Activated T-helper 17 cell treated with anti-CD3 and anti-CD28 coated beads, Interleukin-2, amount 50 U/mL, for 72 hours (primary cell): ENCODE measurements at regions not wholly inside any gene's neighbourhood (a gene's known extent, or its start where the extent isn't known, plus 50 kb on each side); places are given as distances from the start of the nearest gene placed in this dataset.

Experiments
- ATAC-seq: fragments of 150-1000 bp; cut with Tn5 transposase; replicated peaks from 2 replicates; pipeline ENCODE4 v1.10.0; 2021; ENCODE audit warnings: mild to moderate bottlenecking, moderate library complexity
- H3K27ac Mint-ChIP-seq: one replicate; pipeline ENCODE4 v1.8.0; 2022; ENCODE audit warnings: mixed read lengths
- H3K27me3 Mint-ChIP-seq: one replicate; pipeline ENCODE4 v1.8.0; 2022; ENCODE audit warnings: mixed read lengths
- H3K36me3 Mint-ChIP-seq: one replicate; pipeline ENCODE4 v1.8.0; 2022; ENCODE audit warnings: low read depth, mild to moderate bottlenecking, mixed read lengths
- H3K4me1 Mint-ChIP-seq: one replicate; pipeline ENCODE4 v1.8.0; 2022; ENCODE audit warnings: mixed read lengths
- H3K4me3 Mint-ChIP-seq: one replicate; pipeline ENCODE4 v1.8.0; 2022; ENCODE audit warnings: mild to moderate bottlenecking, mixed read lengths
- H3K9me3 Mint-ChIP-seq: one replicate; pipeline ENCODE4 v1.8.0; 2022; ENCODE audit warnings: mixed read lengths

DNA sequence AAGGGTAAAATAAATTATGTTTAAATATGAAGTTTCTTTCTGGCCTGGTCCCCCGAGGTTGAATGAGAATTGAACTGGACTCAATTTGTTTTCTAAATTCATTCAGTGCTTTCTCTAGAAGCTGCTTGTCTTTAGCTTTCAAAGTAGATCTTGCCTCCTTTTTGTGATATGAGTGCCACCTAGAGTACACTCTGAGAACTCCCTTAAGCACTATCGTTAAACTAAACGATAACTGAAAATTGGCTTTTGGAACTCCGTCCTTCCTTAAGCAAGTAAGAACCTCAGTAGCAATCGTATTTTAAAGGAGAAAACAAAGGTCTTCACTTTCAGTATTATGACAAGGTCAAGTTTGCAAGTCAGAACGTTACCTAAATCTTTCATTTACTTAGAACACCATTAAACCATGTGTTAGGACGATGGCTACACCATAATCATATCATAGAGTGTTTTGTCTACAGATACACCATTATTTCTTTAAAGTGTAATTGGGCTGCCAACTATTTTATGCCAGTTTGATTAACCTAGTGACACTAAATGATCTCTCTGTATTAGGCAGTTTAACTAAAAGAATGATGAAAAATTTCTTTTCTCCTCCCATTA is 364.8 kb downstream of the SNAPC1 start:
- Mint-ChIP-seq H3K4me3 (no peak overlapping the region), H3K27me3 (peaks cover 42% of the 10 kb centered on the region)
- ATAC-seq = peak; percentile 50

DNA sequence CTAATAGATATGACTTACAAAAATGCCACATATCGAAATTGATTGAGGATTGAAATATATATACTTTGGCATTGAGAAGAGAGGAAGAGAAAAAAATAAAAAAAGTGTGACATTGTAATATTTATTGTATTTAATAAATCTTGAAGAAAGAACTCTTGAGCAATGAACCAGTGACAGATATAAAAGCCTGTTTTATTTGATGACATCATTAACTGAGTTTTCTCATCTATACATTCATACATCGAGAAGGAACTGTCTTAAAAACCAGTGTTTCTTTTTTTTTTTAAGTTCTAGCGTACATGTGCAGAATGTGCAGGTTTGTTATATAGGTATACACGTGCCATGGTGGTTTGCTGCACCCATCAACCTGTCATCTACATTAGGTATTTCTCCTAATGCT is 368.2 kb downstream of the SNAPC1 start:
- peaks cover 49% of the 10 kb centered on the region for H3K27me3 Mint-ChIP-seq
- H3K27ac Mint-ChIP-seq = no peak overlapping the region
- H3K4me3 Mint-ChIP-seq = no peak overlapping the region
- ATAC-seq = no peak
- H3K4me1 Mint-ChIP-seq = no peaks in the 10 kb centered on the region
- no peaks in the 10 kb centered on the region for H3K36me3 Mint-ChIP-seq
- H3K9me3 Mint-ChIP-seq = no peaks in the 10 kb centered on the region

More for the DNA sequence above, 364.8 kb downstream of the SNAPC1 start:
- Mint-ChIP-seq H3K9me3 (no peaks in the 10 kb centered on the region), H3K36me3 (no peaks in the 10 kb centered on the region), H3K27ac (no peak overlapping the region), H3K4me1 (no peaks in the 10 kb centered on the region)

DNA sequence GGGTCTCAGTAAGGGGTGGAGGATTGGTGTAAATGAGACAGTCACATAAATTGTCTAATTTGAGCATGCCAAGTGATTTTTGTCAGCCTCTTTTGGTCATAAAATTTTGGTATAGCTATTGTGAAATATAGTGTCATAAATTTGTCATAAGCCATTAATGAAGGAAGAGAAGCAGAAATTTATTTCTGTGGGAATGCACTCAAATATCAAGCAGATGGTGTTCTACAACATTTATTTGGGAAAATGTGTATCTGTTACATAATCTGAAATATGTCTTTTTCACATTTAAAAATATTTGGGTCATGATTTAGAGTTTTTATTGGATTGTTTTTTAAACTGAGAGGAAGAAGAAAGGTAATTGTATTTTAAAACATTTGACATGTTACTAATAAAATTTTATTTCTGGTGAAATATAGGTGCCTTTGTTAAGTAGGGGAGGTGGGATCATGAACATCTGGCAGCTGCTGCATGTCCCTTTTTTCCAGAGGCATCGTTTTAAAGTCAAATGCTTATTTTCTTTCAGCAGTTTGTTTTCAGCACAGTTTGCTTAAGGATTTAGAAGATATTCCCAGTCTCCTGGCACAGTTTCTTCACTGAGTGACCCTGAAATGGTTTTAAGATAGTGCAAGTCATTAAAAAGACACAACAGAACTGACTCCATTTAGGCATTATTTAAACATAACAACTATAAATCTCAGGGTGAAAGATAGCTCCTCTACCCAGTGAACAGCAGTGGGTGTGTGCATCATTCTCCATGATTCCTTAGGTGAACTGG is 371.7 kb downstream of the SNAPC1 start:
- ATAC-seq = no peak
- no peaks in the 10 kb centered on the region for H3K4me1 Mint-ChIP-seq
- H3K36me3 Mint-ChIP-seq = no peaks in the 10 kb centered on the region
- no peak overlapping the region for H3K27ac Mint-ChIP-seq
- H3K4me3 Mint-ChIP-seq = no peak overlapping the region
- H3K27me3 Mint-ChIP-seq = peaks cover 40% of the 10 kb centered on the region
- H3K9me3 Mint-ChIP-seq = no peaks in the 10 kb centered on the region

DNA sequence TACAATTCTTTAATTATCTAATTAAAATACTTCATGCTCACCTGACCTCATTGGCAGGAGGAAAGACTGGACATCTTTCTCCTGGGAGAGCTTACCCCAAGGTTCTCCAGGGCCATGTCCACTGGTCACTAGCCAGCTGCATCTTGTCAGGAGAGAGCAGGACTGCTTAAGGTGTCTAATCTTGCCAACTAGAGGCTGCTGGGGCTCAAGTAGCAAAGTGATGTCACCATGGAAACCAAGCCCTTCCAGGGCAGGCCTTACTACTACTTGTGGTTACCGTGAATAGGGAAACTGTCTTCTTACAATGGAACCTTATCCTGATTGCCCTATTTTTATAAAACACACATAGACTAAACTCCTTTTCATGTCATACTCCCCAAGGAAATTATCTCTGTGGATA is 376.4 kb downstream of the SNAPC1 start:
- Mint-ChIP-seq H3K4me1 (no peaks in the 10 kb centered on the region), H3K27ac (no peak overlapping the region), H3K36me3 (no peaks in the 10 kb centered on the region), H3K27me3 (peaks cover 38% of the 10 kb centered on the region), H3K4me3 (no peak overlapping the region), H3K9me3 (no peaks in the 10 kb centered on the region)
- ATAC-seq = no peak

DNA sequence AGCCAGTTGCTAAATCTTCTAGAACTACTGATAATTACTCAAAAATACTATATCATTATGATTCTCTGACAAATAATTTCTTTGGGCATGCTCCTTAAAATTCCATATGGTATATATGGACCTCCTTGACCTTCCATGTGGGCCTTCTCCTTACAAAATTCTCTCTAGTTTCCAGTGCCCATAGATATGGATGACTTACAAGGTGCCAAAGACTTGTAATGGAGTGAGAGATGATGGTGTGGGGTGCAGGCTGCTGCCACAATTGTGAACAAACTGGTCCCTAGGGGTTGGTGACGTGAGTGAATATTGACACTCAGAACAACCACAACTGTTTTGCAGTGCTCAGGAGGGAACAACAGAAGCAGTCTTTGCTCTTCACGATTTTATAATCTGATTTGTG is 378.9 kb downstream of the SNAPC1 start:
- peaks cover 35% of the 10 kb centered on the region for H3K27me3 Mint-ChIP-seq
- H3K4me3 Mint-ChIP-seq = no peak overlapping the region
- H3K27ac Mint-ChIP-seq = no peak overlapping the region
- H3K36me3 Mint-ChIP-seq = no peaks in the 10 kb centered on the region
- no peaks in the 10 kb centered on the region for H3K9me3 Mint-ChIP-seq
- no peaks in the 10 kb centered on the region for H3K4me1 Mint-ChIP-seq
- ATAC-seq = no peak

DNA sequence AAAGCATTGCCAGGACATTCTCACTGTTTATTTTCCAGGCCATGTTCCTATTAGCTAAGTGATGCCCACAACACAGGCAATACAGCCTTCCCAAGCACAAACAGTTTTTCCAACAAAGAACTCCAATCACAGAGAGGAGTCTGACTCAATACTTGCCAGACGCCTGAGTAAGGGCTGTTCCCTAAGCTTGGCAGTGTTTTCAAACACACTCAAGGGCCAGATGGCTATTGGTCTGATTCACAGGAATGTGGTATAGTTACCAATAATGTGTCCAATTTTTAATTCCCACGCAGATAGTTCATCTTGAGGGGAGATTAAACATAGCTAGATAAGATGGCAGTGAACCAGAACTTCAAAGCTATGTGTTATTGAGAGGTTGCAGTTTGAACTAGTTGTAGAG is 381.0 kb downstream of the SNAPC1 start:
- Mint-ChIP-seq H3K36me3 (no peaks in the 10 kb centered on the region), H3K27ac (no peak overlapping the region), H3K4me3 (no peak overlapping the region), H3K4me1 (no peaks in the 10 kb centered on the region), H3K27me3 (peaks cover 26% of the 10 kb centered on the region), H3K9me3 (peaks cover 13% of the 10 kb centered on the region)
- ATAC-seq = no peak

- H3K9me3 Mint-ChIP-seq = peaks cover 13% of the 10 kb centered on the region
- no peaks in the 10 kb centered on the region for H3K4me1 Mint-ChIP-seq
- peaks cover 21% of the 10 kb centered on the region for H3K27me3 Mint-ChIP-seq
- ATAC-seq = no peak
- no peaks in the 10 kb centered on the region for H3K36me3 Mint-ChIP-seq
- H3K27ac Mint-ChIP-seq = no peak overlapping the region
- no peak overlapping the region for H3K4me3 Mint-ChIP-seq
These were observed 382.6 kb downstream of the SNAPC1 start for GRCh38 chr14:62144863-62145262.

GRCh38 chr14:62146030-62146429 is 383.8 kb downstream of the SNAPC1 start:
- H3K27ac Mint-ChIP-seq = no peak overlapping the region
- no peaks in the 10 kb centered on the region for H3K4me1 Mint-ChIP-seq
- H3K27me3 Mint-ChIP-seq = peaks cover 18% of the 10 kb centered on the region
- H3K4me3 Mint-ChIP-seq = no peak overlapping the region
- peaks cover 13% of the 10 kb centered on the region for H3K9me3 Mint-ChIP-seq
- ATAC-seq = no peak
- no peaks in the 10 kb centered on the region for H3K36me3 Mint-ChIP-seq

DNA sequence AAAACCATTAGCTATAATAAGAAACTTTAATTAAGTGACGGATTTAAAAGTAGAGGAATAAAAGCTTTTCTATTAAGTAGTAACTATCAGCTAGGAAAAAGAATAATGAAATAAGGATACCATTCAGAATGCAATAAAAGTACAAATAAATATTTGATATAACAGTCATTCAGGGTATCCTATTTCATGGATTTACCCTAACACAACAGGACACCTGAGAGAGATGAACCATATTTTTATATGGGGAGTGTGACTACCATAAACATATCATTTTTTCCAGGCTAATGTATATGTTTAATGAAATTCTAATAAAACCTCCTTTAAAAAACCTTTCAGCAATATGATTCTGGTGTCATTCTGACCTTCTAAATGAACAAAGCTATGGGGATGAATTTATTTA is 393.8 kb downstream of the SNAPC1 start:
- ATAC-seq = no peak
- Mint-ChIP-seq H3K27ac (no peak overlapping the region), H3K9me3 (no peaks in the 10 kb centered on the region), H3K36me3 (no peaks in the 10 kb centered on the region), H3K4me1 (no peaks in the 10 kb centered on the region), H3K4me3 (no peak overlapping the region), H3K27me3 (peaks cover 27% of the 10 kb centered on the region)

DNA sequence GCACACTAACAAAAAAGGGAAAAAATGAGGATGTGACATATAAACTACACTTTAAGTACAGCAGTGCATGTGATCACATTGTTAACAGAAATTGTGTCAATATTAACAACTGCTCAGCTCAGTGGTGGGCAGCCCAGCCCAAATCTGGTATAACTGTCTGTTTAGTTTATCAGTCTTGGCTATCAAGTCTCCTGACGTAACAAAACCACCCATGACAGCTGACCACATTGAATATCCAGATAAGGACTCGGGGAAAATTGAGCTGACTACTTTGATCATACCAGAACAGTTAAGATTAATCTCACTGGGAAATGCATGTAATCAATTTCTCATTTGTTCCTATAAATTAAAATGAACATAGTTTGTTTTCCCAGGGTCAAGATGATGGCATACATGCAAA is 396.6 kb downstream of the SNAPC1 start:
- Mint-ChIP-seq H3K9me3 (no peaks in the 10 kb centered on the region), H3K27ac (no peak overlapping the region), H3K27me3 (peaks cover 25% of the 10 kb centered on the region), H3K4me1 (no peaks in the 10 kb centered on the region), H3K36me3 (no peaks in the 10 kb centered on the region), H3K4me3 (no peak overlapping the region)
- ATAC-seq = no peak

DNA sequence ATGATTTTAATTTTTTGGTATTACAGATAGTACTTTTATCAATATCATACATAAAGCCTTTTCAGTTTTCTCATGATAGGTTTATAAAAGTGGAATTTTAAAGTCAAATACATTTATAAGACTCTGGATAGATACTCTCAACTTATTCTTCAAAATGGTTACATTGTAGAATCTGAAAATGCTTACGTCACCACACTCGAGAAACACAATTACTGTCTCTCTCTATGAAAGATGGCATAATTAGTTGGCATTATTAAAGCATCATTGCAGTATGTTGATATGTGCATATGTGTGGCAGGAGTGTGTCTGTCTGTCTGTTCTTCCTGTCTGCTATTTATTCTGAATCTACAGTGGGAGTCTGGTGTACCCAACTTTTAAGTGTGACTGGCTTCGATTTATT is 397.1 kb downstream of the SNAPC1 start:
- no peak for ATAC-seq
- Mint-ChIP-seq H3K36me3 (no peaks in the 10 kb centered on the region), H3K4me1 (no peaks in the 10 kb centered on the region), H3K27ac (no peak overlapping the region), H3K9me3 (no peaks in the 10 kb centered on the region), H3K27me3 (peaks cover 30% of the 10 kb centered on the region), H3K4me3 (no peak overlapping the region)

DNA sequence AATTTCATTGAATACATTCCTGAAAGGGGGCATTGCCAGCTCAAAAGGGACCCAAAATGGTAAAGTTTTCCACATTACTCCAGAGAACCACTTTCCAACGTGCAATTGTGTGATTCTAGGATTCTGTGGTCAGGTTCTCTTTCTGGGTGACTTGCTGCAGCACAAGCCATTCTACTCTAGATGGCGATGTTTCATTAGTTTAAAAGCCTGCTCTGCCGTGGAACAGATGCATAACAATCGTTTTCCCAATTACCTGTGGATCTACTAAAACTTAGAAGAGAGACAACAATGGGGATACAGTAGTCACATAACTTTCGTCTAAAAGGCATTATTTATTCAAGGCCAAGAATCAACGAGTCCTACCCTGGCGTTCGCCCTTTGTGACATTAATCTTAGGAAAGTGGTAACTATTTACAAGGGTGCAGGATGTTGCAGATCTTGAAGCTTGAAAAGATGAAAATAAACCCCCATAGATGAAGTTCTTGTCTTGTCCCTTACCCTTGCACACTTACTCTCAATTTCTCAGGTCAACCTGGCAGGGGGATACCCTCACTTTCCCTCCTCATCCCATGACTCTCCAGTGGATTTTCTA is 400.9 kb downstream of the SNAPC1 start:
- Mint-ChIP-seq H3K9me3 (no peaks in the 10 kb centered on the region), H3K4me1 (no peaks in the 10 kb centered on the region), H3K36me3 (no peaks in the 10 kb centered on the region), H3K4me3 (no peak overlapping the region), H3K27me3 (peaks cover 31% of the 10 kb centered on the region), H3K27ac (no peak overlapping the region)
- ATAC-seq = no peak

GRCh38 chr14:62168564-62169155 is 406.4 kb downstream of the SNAPC1 start:
- no peak for ATAC-seq
- no peaks in the 10 kb centered on the region for H3K36me3 Mint-ChIP-seq
- H3K4me3 Mint-ChIP-seq = no peak overlapping the region
- H3K9me3 Mint-ChIP-seq = no peaks in the 10 kb centered on the region
- no peak overlapping the region for H3K27ac Mint-ChIP-seq
- peaks cover 29% of the 10 kb centered on the region for H3K27me3 Mint-ChIP-seq
- no peaks in the 10 kb centered on the region for H3K4me1 Mint-ChIP-seq

- no peak overlapping the region for H3K27ac Mint-ChIP-seq
- H3K9me3 Mint-ChIP-seq = no peaks in the 10 kb centered on the region
- no peak overlapping the region for H3K4me3 Mint-ChIP-seq
- no peaks in the 10 kb centered on the region for H3K4me1 Mint-ChIP-seq
- H3K27me3 Mint-ChIP-seq = peaks cover 24% of the 10 kb centered on the region
- ATAC-seq = no peak
- H3K36me3 Mint-ChIP-seq = no peaks in the 10 kb centered on the region
These were observed 417.3 kb downstream of the SNAPC1 start for GRCh38 chr14:62179367-62180018.
